Ascending aorta (tissue), 2 donors: ENCODE measurements at regions not wholly inside any gene's neighbourhood (a gene's known extent, or its start where the extent isn't known, plus 50 kb on each side); places are given as distances from the start of the nearest gene placed in this dataset.

Experiments
- DNase-seq, 2 donors: peaks; one replicate each; pipeline ENCODE4 v3.0.0-alpha.2; 2019; ENCODE audit warnings: low spot score in 2 of 2
- H3K27ac ChIP-seq, 2 donors: fragments of 200-600 bp; sonication (generic); one replicate each; pipeline ENCODE4 v1.5.1; 2016 to 2017; ENCODE audit warnings: mild to moderate bottlenecking in 1 of 2
- H3K27me3 ChIP-seq: fragments of 200-600 bp; sonication (generic); one replicate; pipeline ENCODE4 v1.5.1; 2017
- H3K36me3 ChIP-seq, 2 donors: fragments of 200-600 bp; sonication (generic); one replicate each; pipeline ENCODE4 v1.5.1; 2016
- H3K4me1 ChIP-seq, 2 donors: fragments of 200-600 bp; sonication (generic); one replicate each; pipeline ENCODE4 v1.5.1; 2016 to 2017; ENCODE audit warnings: mild to moderate bottlenecking in 1 of 2
- H3K4me3 ChIP-seq, 2 donors: fragments of 200-600 bp; sonication (generic); one replicate each; pipeline ENCODE4 v1.5.1; 2016 to 2017; ENCODE audit warnings: mild to moderate bottlenecking in 1 of 2
- H3K9me3 ChIP-seq, 2 donors: fragments of 200-600 bp; sonication (generic); one replicate each; pipeline ENCODE4 v1.5.1; 2016
- intact Hi-C: fragments of 100-400 bp; cut with DNase I; formaldehyde crosslinking; loops from one replicate; pipeline ENCODE4 v1.15.1; 2023
- TF ChIP-seq, protein P1 (sequence below), 3 experiments: fragments of 200-600 bp in 2 of 3; fragments of 450-650 bp in 1 of 3; sonication (generic) in 2 of 3; IDR thresholded peaks; one replicate each; pipeline ENCODE4 v1.5.1; 2016 to 2019; ENCODE audit warnings: antibody characterized with exemption in 3 of 3, mild to moderate bottlenecking in 1 of 3, moderate library complexity in 1 of 3

- H3K27me3 ChIP-seq = no peaks in the 10 kb centered on the region
- no peaks in the 10 kb centered on the region for H3K36me3 ChIP-seq
- intact Hi-C loops = no loop called here
- TF ChIP-seq, protein P1, sequence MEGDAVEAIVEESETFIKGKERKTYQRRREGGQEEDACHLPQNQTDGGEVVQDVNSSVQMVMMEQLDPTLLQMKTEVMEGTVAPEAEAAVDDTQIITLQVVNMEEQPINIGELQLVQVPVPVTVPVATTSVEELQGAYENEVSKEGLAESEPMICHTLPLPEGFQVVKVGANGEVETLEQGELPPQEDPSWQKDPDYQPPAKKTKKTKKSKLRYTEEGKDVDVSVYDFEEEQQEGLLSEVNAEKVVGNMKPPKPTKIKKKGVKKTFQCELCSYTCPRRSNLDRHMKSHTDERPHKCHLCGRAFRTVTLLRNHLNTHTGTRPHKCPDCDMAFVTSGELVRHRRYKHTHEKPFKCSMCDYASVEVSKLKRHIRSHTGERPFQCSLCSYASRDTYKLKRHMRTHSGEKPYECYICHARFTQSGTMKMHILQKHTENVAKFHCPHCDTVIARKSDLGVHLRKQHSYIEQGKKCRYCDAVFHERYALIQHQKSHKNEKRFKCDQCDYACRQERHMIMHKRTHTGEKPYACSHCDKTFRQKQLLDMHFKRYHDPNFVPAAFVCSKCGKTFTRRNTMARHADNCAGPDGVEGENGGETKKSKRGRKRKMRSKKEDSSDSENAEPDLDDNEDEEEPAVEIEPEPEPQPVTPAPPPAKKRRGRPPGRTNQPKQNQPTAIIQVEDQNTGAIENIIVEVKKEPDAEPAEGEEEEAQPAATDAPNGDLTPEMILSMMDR (IDR thresholded peaks at IDR 0.05) = no peak
- H3K4me1 ChIP-seq = peaks cover 0 to 3% of the 10 kb centered on the region in 2 donors
- DNase-seq = no peak
- H3K4me3 ChIP-seq = no peak overlapping the region
- H3K9me3 ChIP-seq = no peaks in the 10 kb centered on the region
- H3K27ac ChIP-seq = no peak overlapping the region
Observed at GRCh38 chr7:17101207-17101696, 197.2 kb upstream of the AHR start.

- Histone ChIP-seq H3K9me3 (no peaks in the 10 kb centered on the region), H3K27me3 (no peaks in the 10 kb centered on the region), H3K4me1 (peaks cover 0 to 3% of the 10 kb centered on the region in 2 donors), H3K27ac (no peak overlapping the region), H3K36me3 (no peaks in the 10 kb centered on the region), H3K4me3 (no peak overlapping the region)
- TF ChIP-seq, protein P1 (IDR thresholded peaks at IDR 0.05) = no peak
- DNase-seq = no peak
- intact Hi-C loops = no loop called here
Observed at GRCh38 chr7:17103170-17103569, 195.3 kb upstream of the AHR start.

DNA sequence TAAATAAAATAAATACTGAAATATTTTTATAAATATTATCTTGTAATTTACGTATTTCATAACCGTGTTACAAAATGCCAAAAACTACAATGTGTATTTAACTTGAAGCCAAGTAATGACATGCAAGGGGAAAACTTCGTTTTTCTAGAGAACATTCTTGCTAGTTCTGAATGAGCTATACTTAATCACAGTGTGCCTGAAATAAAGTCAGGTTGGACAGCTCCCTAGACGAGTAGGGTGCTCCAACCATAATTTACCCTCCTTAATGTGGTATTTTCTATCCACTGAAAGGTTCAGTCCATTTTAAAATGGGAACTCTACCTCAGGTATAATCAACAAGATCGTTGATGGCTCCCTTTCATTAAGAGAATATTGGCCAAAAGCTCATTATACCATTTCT, 194.5 kb upstream of the AHR start:
- Histone ChIP-seq H3K36me3 (no peaks in the 10 kb centered on the region), H3K27me3 (no peaks in the 10 kb centered on the region), H3K4me1 (peaks cover 0 to 3% of the 10 kb centered on the region in 2 donors), H3K9me3 (no peaks in the 10 kb centered on the region), H3K4me3 (no peak overlapping the region), H3K27ac (no peak overlapping the region)
- TF ChIP-seq, protein P1 (IDR thresholded peaks at IDR 0.05) = no peak
- no peak for DNase-seq
- intact Hi-C loops = no loop called here

DNA sequence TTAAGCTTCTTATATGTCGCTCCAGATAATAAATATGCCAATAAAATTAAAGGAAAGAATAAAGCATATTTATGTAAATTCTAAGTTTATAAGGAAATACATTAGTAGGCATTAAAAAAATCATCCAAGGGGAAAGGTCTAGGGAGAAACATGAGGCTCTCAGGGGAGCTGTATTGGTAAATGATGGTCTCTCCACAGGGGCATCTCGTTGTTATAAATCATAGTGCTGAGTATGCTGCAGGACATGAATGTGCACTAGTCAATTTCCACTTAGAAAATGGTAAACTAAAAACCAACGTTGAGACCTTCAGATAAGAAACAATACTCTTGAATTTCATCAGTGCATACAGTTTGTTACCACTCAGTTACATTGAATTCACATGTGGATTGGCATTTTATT, 194.0 kb upstream of the AHR start:
- Histone ChIP-seq H3K27me3 (no peaks in the 10 kb centered on the region), H3K9me3 (no peaks in the 10 kb centered on the region), H3K4me1 (peaks cover 0 to 3% of the 10 kb centered on the region in 2 donors), H3K36me3 (no peaks in the 10 kb centered on the region), H3K4me3 (no peak overlapping the region), H3K27ac (no peak overlapping the region)
- intact Hi-C loops = no loop called here
- no peak for DNase-seq
- TF ChIP-seq, protein P1 (IDR thresholded peaks at IDR 0.05) = no peak

GRCh38 chr7:17105701-17106100, 192.8 kb upstream of the AHR start:
- no peaks in the 10 kb centered on the region for H3K9me3 ChIP-seq
- DNase-seq = no peak
- TF ChIP-seq, protein P1 (IDR thresholded peaks at IDR 0.05) = no peak
- no peaks in the 10 kb centered on the region for H3K36me3 ChIP-seq
- no peak overlapping the region for H3K27ac ChIP-seq
- H3K4me3 ChIP-seq = no peak overlapping the region
- intact Hi-C loops = no loop called here
- H3K4me1 ChIP-seq = peaks cover 0 to 3% of the 10 kb centered on the region in 2 donors
- H3K27me3 ChIP-seq = no peaks in the 10 kb centered on the region

DNA sequence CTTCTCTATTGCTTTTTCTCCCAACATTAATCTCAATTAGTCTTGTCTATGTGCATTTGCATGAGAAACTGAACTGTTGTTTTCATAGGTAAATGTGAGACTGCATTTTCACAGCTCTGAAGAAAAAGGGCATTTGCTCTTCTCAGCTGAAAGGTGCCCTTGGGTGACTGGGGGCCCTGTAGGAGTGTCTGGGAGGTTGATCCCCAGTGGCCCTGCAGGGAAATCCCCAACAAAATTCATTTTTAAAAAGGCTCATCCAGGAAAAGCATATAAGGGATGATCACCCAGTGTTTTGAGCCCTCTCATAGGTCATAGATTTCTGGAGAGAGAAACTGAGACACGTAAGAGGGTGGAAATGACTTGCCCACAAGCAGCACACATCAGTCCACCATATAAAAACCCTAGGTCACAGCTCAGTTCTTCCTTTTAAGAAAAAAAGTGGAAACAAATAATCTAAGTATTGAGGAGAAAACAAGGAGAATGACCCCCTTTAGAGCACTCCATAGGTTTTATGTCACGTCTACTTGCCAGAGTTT, 190.3 kb upstream of the AHR start:
- Histone ChIP-seq H3K4me3 (no peak overlapping the region), H3K4me1 (peaks cover 0 to 3% of the 10 kb centered on the region in 2 donors), H3K36me3 (no peaks in the 10 kb centered on the region), H3K27me3 (no peaks in the 10 kb centered on the region), H3K27ac (no peak overlapping the region), H3K9me3 (no peaks in the 10 kb centered on the region)
- DNase-seq = no peak
- TF ChIP-seq, protein P1 (IDR thresholded peaks at IDR 0.05) = no peak
- intact Hi-C loops = no loop called here
